MM.1S (cell line): ENCODE measurements at regions not wholly inside any gene's neighbourhood (a gene's known extent, or its start where the extent isn't known, plus 50 kb on each side); places are given as distances from the start of the nearest gene placed in this dataset.

Experiments
- CTCF ChIP-seq: fragments of 300-600 bp; sonication (generic); IDR thresholded peaks from 2 replicates; pipeline ENCODE4 v1.5.1; 2016; ENCODE audit warnings: antibody characterized with exemption, low read length, mixed read lengths
- EZH2 ChIP-seq: fragments of 300-600 bp; sonication (generic); optimal IDR thresholded peaks from 2 replicates; pipeline ENCODE3; 2017; ENCODE audit warnings: low read depth, mild to moderate bottlenecking, antibody characterized with exemption, low read length, mixed read lengths

DNA sequence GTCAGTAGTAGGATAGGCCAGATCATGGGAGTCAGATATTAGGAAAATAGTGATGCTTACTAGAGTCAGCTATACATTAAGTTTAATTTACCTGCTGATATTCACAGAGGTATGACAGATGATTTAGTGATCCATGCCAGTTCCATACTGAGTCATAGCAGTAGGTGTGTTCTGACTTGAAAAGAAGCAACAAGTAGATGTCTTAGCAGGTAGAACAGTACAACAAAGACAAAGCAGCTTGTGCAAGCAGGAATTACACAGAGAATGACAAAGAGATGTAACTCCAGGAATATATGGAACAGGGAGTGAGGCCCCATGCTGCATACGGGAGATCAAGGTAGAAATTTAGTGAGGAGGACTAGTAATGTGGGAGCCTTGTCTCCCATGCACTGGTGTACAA lies 556.9 kb downstream of the SLC16A7 start:
- TF ChIP-seq CTCF (no peak), EZH2 (no peak)
